MM.1S (cell line): ENCODE measurements at regions not wholly inside any gene's neighbourhood (a gene's known extent, or its start where the extent isn't known, plus 50 kb on each side); places are given as distances from the start of the nearest gene placed in this dataset.

Experiments used
- DNase-seq: peaks from one replicate; pipeline ENCODE4 v3.0.0-alpha.2; 2015
- H2AFZ ChIP-seq: fragments of 300-600 bp; sonication (generic); 2 replicates; pipeline ENCODE4 v1.6.0; 2016; ENCODE audit warnings: antibody characterized with exemption, low read length
- H3F3A ChIP-seq: fragments of 300-600 bp; sonication (generic); 2 replicates; pipeline ENCODE4 v1.6.1; 2016; ENCODE audit warnings: mild to moderate bottlenecking, antibody characterized with exemption, low read length, moderate library complexity, mixed read lengths; ENCODE audit not compliant: insufficient read depth
- H3K27ac ChIP-seq: fragments of 300-600 bp; sonication (generic); 2 replicates; pipeline ENCODE4 v1.5.1; 2016; ENCODE audit warnings: mild to moderate bottlenecking, low read length
- H3K27me3 ChIP-seq: fragments of 300-600 bp; sonication (generic); replicated peaks from 2 replicates; pipeline ENCODE4 v1.6.0; 2016; ENCODE audit warnings: low read length; ENCODE audit not compliant: insufficient read depth
- H3K36me3 ChIP-seq: fragments of 300-600 bp; sonication (generic); replicated peaks from 2 replicates; pipeline ENCODE4 v1.6.1; 2016; ENCODE audit warnings: mild to moderate bottlenecking, low read length, mixed read lengths; ENCODE audit not compliant: insufficient read depth
- H3K4me1 ChIP-seq: fragments of 300-600 bp; sonication (generic); 2 replicates; pipeline ENCODE4 v1.6.1; 2016; ENCODE audit warnings: low read length, mixed read lengths
- H3K4me2 ChIP-seq: fragments of 300-600 bp; sonication (generic); 2 replicates; pipeline ENCODE4 v1.6.0; 2016; ENCODE audit warnings: low read depth, low read length
- H3K4me3 ChIP-seq: fragments of 300-600 bp; sonication (generic); 2 replicates; pipeline ENCODE4 v1.5.1; 2016; ENCODE audit warnings: low read length, mixed read lengths
- H3K79me2 ChIP-seq: fragments of 300-600 bp; sonication (generic); 2 replicates; pipeline ENCODE4 v1.6.1; 2016; ENCODE audit warnings: mixed run types, low read length, mixed read lengths
- H3K9ac ChIP-seq: fragments of 300-600 bp; sonication (generic); 2 replicates; pipeline ENCODE4 v1.6.1; 2016; ENCODE audit warnings: low read length, mixed read lengths
- H3K9me2 ChIP-seq: fragments of 300-600 bp; sonication (generic); replicated peaks from 2 replicates; pipeline ENCODE4 v1.6.1; 2016; ENCODE audit warnings: mild to moderate bottlenecking, low read length, mixed read lengths; ENCODE audit not compliant: insufficient read depth
- H3K9me3 ChIP-seq: fragments of 300-600 bp; sonication (generic); replicated peaks from 2 replicates; pipeline ENCODE4 v1.6.1; 2016; ENCODE audit warnings: mild to moderate bottlenecking, low read length, mixed read lengths; ENCODE audit not compliant: insufficient read depth
- H4K20me1 ChIP-seq: fragments of 300-600 bp; sonication (generic); 2 replicates; pipeline ENCODE4 v1.6.1; 2016; ENCODE audit warnings: mild to moderate bottlenecking, low read length, moderate library complexity, mixed read lengths; ENCODE audit not compliant: insufficient read depth
- EZH2 ChIP-seq: fragments of 300-600 bp; sonication (generic); optimal IDR thresholded peaks from 2 replicates; pipeline ENCODE3; 2017; ENCODE audit warnings: low read depth, mild to moderate bottlenecking, antibody characterized with exemption, low read length, mixed read lengths
- EZH2phosphoT487 ChIP-seq: fragments of 300-600 bp; sonication (generic); IDR thresholded peaks from 2 replicates; pipeline ENCODE4 v1.6.1; 2018; ENCODE audit warnings: antibody characterized with exemption, low read length
- TF ChIP-seq, protein P1 (sequence below): fragments of 300-600 bp; sonication (generic); IDR thresholded peaks from 2 replicates; pipeline ENCODE4 v1.5.1; 2016; ENCODE audit warnings: antibody characterized with exemption, low read length, mixed read lengths

GRCh38 chr18:78670778-78671391 lies 308.7 kb upstream of the SALL3 start:
- H4K20me1 ChIP-seq, result no peaks in the 10 kb centered on the region
- H3K9me2 ChIP-seq, result no peaks in the 10 kb centered on the region
- H3K4me3 ChIP-seq, result no peak overlapping the region
- no peak for DNase-seq
- TF ChIP-seq EZH2 (no peak), EZH2phosphoT487 (no peak)
- TF ChIP-seq, protein P1, sequence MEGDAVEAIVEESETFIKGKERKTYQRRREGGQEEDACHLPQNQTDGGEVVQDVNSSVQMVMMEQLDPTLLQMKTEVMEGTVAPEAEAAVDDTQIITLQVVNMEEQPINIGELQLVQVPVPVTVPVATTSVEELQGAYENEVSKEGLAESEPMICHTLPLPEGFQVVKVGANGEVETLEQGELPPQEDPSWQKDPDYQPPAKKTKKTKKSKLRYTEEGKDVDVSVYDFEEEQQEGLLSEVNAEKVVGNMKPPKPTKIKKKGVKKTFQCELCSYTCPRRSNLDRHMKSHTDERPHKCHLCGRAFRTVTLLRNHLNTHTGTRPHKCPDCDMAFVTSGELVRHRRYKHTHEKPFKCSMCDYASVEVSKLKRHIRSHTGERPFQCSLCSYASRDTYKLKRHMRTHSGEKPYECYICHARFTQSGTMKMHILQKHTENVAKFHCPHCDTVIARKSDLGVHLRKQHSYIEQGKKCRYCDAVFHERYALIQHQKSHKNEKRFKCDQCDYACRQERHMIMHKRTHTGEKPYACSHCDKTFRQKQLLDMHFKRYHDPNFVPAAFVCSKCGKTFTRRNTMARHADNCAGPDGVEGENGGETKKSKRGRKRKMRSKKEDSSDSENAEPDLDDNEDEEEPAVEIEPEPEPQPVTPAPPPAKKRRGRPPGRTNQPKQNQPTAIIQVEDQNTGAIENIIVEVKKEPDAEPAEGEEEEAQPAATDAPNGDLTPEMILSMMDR, result no peak
- no peaks in the 10 kb centered on the region for H3K4me1 ChIP-seq
- no peak overlapping the region for H3K27ac ChIP-seq
- H3F3A ChIP-seq, result no peaks in the 10 kb centered on the region
- H3K9me3 ChIP-seq, result no peaks in the 10 kb centered on the region
- H3K4me2 ChIP-seq, result no peak overlapping the region
- H3K27me3 ChIP-seq, result no peaks in the 10 kb centered on the region
- no peaks in the 10 kb centered on the region for H3K79me2 ChIP-seq
- no peak overlapping the region for H2AFZ ChIP-seq
- H3K36me3 ChIP-seq, result no peaks in the 10 kb centered on the region
- no peak overlapping the region for H3K9ac ChIP-seq

DNA sequence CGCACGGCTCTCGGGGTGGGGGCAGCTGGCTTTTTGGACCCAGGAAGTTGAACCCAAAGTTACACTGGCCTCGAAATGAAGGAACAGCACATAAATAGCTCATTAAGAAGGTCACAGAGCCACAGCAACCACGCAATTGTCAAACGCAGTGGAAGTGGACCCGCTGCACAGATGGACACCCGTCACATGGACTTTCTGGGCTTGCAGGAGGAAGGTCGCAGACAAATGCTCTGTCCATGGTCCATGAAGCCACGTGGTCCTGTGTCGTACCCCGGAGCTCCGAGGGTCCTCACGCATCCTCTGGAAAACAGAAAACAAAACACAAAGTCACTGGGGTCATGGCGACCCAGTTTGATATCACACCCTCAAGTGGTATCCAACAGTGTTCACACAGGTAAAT lies 308.1 kb upstream of the SALL3 start:
- Histone ChIP-seq H3K4me2 (no peak overlapping the region), H2AFZ (no peak overlapping the region), H3K9me2 (no peaks in the 10 kb centered on the region), H3K36me3 (no peaks in the 10 kb centered on the region), H3F3A (no peaks in the 10 kb centered on the region), H3K4me1 (no peaks in the 10 kb centered on the region), H3K27me3 (no peaks in the 10 kb centered on the region), H4K20me1 (no peaks in the 10 kb centered on the region), H3K79me2 (no peaks in the 10 kb centered on the region), H3K9ac (no peak overlapping the region), H3K27ac (no peak overlapping the region), H3K9me3 (no peaks in the 10 kb centered on the region), H3K4me3 (no peak overlapping the region)
- no peak for DNase-seq
- TF ChIP-seq, protein P1, result no peak
- no peak for TF ChIP-seq EZH2
- TF ChIP-seq EZH2phosphoT487, result no peak

GRCh38 chr18:78672862-78673446 lies 306.7 kb upstream of the SALL3 start:
- no peak for DNase-seq
- no peak overlapping the region for H3K27ac ChIP-seq
- no peaks in the 10 kb centered on the region for H3F3A ChIP-seq
- H3K36me3 ChIP-seq, result no peaks in the 10 kb centered on the region
- no peak overlapping the region for H3K9ac ChIP-seq
- no peaks in the 10 kb centered on the region for H3K9me3 ChIP-seq
- no peaks in the 10 kb centered on the region for H3K4me1 ChIP-seq
- H3K27me3 ChIP-seq, result no peaks in the 10 kb centered on the region
- H3K4me3 ChIP-seq, result no peak overlapping the region
- H4K20me1 ChIP-seq, result no peaks in the 10 kb centered on the region
- H2AFZ ChIP-seq, result no peak overlapping the region
- no peaks in the 10 kb centered on the region for H3K9me2 ChIP-seq
- TF ChIP-seq EZH2, result no peak
- TF ChIP-seq, protein P1, result no peak
- no peak for TF ChIP-seq EZH2phosphoT487
- no peak overlapping the region for H3K4me2 ChIP-seq
- H3K79me2 ChIP-seq, result no peaks in the 10 kb centered on the region
